A549 (cell line): ENCODE measurements at regions not wholly inside any gene's neighbourhood (a gene's known extent, or its start where the extent isn't known, plus 50 kb on each side); places are given as distances from the start of the nearest gene placed in this dataset.

Experiments
- CBX2 ChIP-seq: fragments of 200-600 bp; sonication (generic); IDR thresholded peaks from 2 replicates; pipeline ENCODE4 v1.6.1; 2016; ENCODE audit warnings: low read depth, mild to moderate bottlenecking, borderline replicate concordance
- CTCF ChIP-seq: fragments of >200 bp; sonication (Bioruptor Twin); formaldehyde crosslinking; IDR thresholded peaks from 3 replicates; pipeline ENCODE4 v1.5.1; 2016
- RARB ChIP-seq: fragments of 250-450 bp; sonication (Bioruptor Pico); IDR thresholded peaks from 2 replicates; pipeline ENCODE4 v1.8.0; 2021; ENCODE audit warnings: mild to moderate bottlenecking, moderate library complexity
- ZNF302 ChIP-seq: fragments of 250-450 bp; sonication (Bioruptor Pico); IDR thresholded peaks from 2 replicates; pipeline ENCODE4 v1.9.0; 2021; ENCODE audit warnings: inconsistent platforms, mild to moderate bottlenecking, moderate library complexity

- TF ChIP-seq RARB (CRISPR knock-in tag), result no peak
- TF ChIP-seq CTCF, result no peak
- no peak for TF ChIP-seq CBX2
- no peak for TF ChIP-seq ZNF302 (CRISPR knock-in tag)
Observed at GRCh38 chr2:219701847-219702634, 74.6 kb downstream of the SLC4A3 start.
